ENCODE measurements at regions not wholly inside any gene's neighbourhood (a gene's known extent, or its start where the extent isn't known, plus 50 kb on each side); places are given as distances from the start of the nearest gene placed in this dataset.

- no peak for TF ChIP-seq CTCF (IDR thresholded peaks at IDR 0.05)
- no peak for TF ChIP-seq POLR2A (IDR thresholded peaks at IDR 0.05)
These were observed 315.3 kb upstream of the FGF13 start for GRCh38 chrX:139026811-139027210.

Measured in esophagus squamous epithelium (tissue), 4 donors.